ENCODE measurements at regions not wholly inside any gene's neighbourhood (a gene's known extent, or its start where the extent isn't known, plus 50 kb on each side); places are given as distances from the start of the nearest gene placed in this dataset.

DNA sequence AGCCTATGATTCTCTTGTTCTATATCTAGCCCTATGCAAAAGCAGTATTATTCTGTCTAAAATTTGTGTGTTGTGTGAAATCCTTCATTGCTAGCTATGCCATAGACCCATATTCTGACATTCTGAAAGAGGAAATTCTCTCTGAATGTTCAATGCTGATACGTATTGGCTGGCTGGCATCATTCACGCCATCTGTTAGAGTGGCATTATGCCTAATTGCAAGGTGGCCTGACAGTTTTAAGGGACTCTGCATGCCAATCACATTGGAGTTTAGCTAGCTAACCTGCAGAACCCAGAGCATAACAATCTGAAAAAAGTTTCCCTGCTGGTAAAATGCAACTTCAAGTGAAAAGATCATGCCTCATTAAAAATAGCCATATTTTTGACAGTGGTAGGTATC is 316.0 kb downstream of the SOX11 start:
- 86% methylated on average over 2 of the region's 2 CpGs for WGBS
- Histone ChIP-seq H3K36me3 (no peaks in the 10 kb centered on the region), H3K4me3 (no peak overlapping the region), H3K27me3 (no peaks in the 10 kb centered on the region), H3K4me1 (no peaks in the 10 kb centered on the region), H3K27ac (no peak overlapping the region), H3K9me3 (no peaks in the 10 kb centered on the region)
- no peak for DNase-seq (ENCODE audit: low spot score in 2 of 2)
- TF ChIP-seq POLR2AphosphoS5 (IDR thresholded peaks at IDR 0.05) = no peak
- no peak for TF ChIP-seq POLR2A (IDR thresholded peaks at IDR 0.05)
- TF ChIP-seq, protein P1, sequence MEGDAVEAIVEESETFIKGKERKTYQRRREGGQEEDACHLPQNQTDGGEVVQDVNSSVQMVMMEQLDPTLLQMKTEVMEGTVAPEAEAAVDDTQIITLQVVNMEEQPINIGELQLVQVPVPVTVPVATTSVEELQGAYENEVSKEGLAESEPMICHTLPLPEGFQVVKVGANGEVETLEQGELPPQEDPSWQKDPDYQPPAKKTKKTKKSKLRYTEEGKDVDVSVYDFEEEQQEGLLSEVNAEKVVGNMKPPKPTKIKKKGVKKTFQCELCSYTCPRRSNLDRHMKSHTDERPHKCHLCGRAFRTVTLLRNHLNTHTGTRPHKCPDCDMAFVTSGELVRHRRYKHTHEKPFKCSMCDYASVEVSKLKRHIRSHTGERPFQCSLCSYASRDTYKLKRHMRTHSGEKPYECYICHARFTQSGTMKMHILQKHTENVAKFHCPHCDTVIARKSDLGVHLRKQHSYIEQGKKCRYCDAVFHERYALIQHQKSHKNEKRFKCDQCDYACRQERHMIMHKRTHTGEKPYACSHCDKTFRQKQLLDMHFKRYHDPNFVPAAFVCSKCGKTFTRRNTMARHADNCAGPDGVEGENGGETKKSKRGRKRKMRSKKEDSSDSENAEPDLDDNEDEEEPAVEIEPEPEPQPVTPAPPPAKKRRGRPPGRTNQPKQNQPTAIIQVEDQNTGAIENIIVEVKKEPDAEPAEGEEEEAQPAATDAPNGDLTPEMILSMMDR (IDR thresholded peaks at IDR 0.05) = no peak
- TF ChIP-seq EP300 (IDR thresholded peaks at IDR 0.05) = no peak

DNA sequence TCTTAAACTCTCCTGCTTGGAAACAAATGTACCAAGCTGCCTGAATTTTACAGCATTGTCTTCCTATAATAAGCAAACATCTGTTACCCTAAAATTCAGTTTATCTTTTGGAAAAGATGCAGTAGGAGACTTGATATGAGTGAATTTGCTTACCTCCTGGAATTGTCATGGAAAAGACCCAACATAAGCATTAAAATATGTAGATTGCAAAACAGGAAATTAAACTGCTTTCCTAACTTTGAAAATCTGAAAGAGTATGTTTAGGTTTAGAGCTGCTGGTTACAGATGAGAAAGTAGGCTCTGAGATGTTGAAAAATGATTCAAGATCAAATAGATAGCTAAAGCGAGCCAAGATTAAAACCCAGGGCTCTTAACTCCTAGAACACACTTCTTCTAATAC is 316.5 kb downstream of the SOX11 start:
- TF ChIP-seq POLR2A (IDR thresholded peaks at IDR 0.05) = no peak
- TF ChIP-seq EP300 (IDR thresholded peaks at IDR 0.05) = no peak
- TF ChIP-seq, protein P1 (IDR thresholded peaks at IDR 0.05) = no peak
- TF ChIP-seq POLR2AphosphoS5 (IDR thresholded peaks at IDR 0.05) = no peak
- 77% methylated on average over 1 of the region's 1 CpG for WGBS
- no peak overlapping the region for H3K27ac ChIP-seq
- no peak for DNase-seq (ENCODE audit: low spot score in 2 of 2)
- no peaks in the 10 kb centered on the region for H3K36me3 ChIP-seq
- no peaks in the 10 kb centered on the region for H3K4me1 ChIP-seq
- H3K9me3 ChIP-seq = no peaks in the 10 kb centered on the region
- H3K27me3 ChIP-seq = no peaks in the 10 kb centered on the region
- no peak overlapping the region for H3K4me3 ChIP-seq

DNA sequence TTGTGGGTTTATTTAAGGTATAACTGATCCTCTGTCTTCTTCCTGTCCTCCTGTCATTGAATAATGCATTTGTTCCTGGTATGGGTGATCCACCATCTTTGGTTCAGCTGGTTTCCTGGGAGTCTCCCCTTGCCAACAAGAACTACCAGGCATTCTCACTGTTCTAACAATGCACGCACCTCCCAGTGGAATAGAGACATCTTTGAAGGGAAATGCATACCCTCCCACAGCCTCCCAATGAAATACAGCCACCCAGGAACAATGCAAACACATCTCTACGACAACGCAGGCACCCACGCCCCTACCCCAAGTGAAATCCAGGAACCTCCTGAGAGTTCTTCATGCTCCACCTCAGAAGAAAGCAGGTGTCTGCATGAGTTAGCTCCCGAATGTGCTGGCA is 318.0 kb downstream of the SOX11 start:
- Histone ChIP-seq H3K4me3 (no peak overlapping the region), H3K9me3 (no peaks in the 10 kb centered on the region), H3K27ac (no peak overlapping the region), H3K36me3 (no peaks in the 10 kb centered on the region), H3K27me3 (no peaks in the 10 kb centered on the region), H3K4me1 (no peaks in the 10 kb centered on the region)
- TF ChIP-seq POLR2A (IDR thresholded peaks at IDR 0.05) (no peak), EP300 (IDR thresholded peaks at IDR 0.05) (no peak), POLR2AphosphoS5 (IDR thresholded peaks at IDR 0.05) (no peak)
- TF ChIP-seq, protein P1 (IDR thresholded peaks at IDR 0.05) = no peak
- DNase-seq (ENCODE audit: low spot score in 2 of 2) = no peak
- WGBS = 84% methylated on average over 5 of the region's 5 CpGs

DNA sequence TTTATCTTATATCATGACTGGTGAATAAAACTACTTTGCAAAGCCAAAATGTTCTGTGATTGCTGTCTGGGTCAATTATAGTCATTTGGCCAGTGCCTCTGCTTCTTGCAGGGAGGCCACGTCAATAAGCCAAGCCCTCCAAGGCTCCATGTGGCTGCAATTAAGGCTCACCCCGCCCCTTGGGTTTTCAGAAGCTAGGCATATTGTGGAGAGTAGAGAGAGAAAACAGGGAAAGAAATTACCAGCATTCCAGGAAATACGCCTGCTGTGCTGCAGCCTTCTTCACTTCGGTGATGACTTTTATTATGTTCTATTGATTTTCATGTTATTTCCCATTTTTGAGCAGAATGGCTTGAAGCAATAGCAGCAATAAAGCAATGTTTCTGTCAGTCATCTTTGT is 319.7 kb downstream of the SOX11 start:
- H3K27me3 ChIP-seq = no peaks in the 10 kb centered on the region
- H3K36me3 ChIP-seq = no peaks in the 10 kb centered on the region
- DNase-seq (ENCODE audit: low spot score in 2 of 2) = no peak
- 49% methylated on average over 4 of the region's 4 CpGs for WGBS
- H3K27ac ChIP-seq = no peak overlapping the region
- no peaks in the 10 kb centered on the region for H3K4me1 ChIP-seq
- no peak overlapping the region for H3K4me3 ChIP-seq
- no peaks in the 10 kb centered on the region for H3K9me3 ChIP-seq
- TF ChIP-seq, protein P1 (IDR thresholded peaks at IDR 0.05) = no peak
- no peak for TF ChIP-seq EP300 (IDR thresholded peaks at IDR 0.05)
- TF ChIP-seq POLR2AphosphoS5 (IDR thresholded peaks at IDR 0.05) = no peak

DNA sequence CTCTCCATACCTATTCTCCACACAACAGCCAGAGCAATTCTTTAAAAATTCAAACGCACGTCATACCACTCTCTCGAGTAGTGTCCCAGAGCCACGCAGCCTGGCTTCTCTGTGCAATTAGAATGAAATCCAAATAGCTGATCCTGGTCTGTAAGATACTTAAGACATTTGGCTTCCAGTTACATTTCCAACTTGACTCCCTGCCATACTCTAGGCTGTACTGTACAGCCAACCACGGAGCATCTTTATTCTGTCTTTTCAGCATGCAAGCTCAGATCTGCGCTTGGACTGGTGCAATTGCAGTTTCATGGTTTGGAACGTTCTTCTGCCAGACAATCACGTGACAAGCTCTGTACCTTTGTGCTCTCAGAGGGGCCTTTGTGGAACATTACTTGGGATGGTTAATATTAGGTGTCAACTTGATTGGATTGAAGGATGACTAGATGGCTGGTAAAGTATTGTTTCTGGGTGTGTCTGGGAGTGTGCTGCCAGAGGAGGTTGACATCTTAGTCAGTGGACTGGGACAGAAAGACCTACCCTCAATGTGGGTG is 325.6 kb downstream of the SOX11 start:
- DNase-seq (ENCODE audit: low spot score in 2 of 2) = no peak
- TF ChIP-seq EP300 (IDR thresholded peaks at IDR 0.05) = no peak
- TF ChIP-seq POLR2AphosphoS5 (IDR thresholded peaks at IDR 0.05) = no peak
- no peak for TF ChIP-seq POLR2A (IDR thresholded peaks at IDR 0.05)
- TF ChIP-seq, protein P1 (IDR thresholded peaks at IDR 0.05) = no peak
- H3K36me3 ChIP-seq = no peaks in the 10 kb centered on the region
- no peaks in the 10 kb centered on the region for H3K27me3 ChIP-seq
- WGBS = 69% methylated on average over 8 of the region's 8 CpGs
- no peak overlapping the region for H3K4me3 ChIP-seq
- no peaks in the 10 kb centered on the region for H3K9me3 ChIP-seq
- no peak overlapping the region for H3K27ac ChIP-seq
- H3K4me1 ChIP-seq = no peaks in the 10 kb centered on the region
